Left colon (tissue), 2 donors: ENCODE measurements at regions not wholly inside any gene's neighbourhood (a gene's known extent, or its start where the extent isn't known, plus 50 kb on each side); places are given as distances from the start of the nearest gene placed in this dataset.

ENCODE experiments used
- ATAC-seq: fragments of 200-7000 bp; cut with Tn5 transposase; one replicate; pipeline ENCODE4 v1.9.1; 2020; ENCODE audit warnings: mild to moderate bottlenecking, moderate library complexity
- DNase-seq, 2 donors: peaks; one replicate each; pipeline ENCODE4 v3.0.0-alpha.2; 2020
- intact Hi-C, 2 donors: fragments of 100-400 bp; cut with DNase I in 1 of 2; cut with micrococcal nuclease in 1 of 2; formaldehyde crosslinking; loops; one replicate each; pipeline versions ENCODE4 v1.11.2 to v1.14.0; 2022; cut with DNase I, micrococcal nuclease
- donor health status: DM: no; HTN: no; CAD: no.
- donor health status: DM: yes; HTN: yes; CAD: no.

DNA sequence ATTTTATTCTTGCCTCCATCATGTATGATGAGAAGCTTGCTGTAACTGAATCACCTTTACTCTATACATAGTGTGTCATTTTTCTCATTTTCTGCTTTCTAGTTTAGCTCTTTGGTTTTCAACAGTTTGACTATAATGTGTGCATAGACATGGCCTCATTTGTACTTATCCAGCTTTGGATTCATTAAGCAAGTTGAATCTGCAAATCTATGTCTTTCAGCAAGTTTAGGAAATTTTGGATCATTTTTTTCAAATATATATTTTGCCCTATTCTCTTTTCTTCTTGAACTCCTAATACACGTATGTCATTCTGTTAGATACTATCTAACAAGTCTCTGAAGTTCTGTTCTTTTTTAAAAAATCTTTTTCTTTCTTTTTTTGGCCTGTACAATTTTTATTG, 57.8 kb downstream of the PRLHR start:
- intact Hi-C loops = no loop called here
- DNase-seq (no peak), ATAC-seq (no peak)

DNA sequence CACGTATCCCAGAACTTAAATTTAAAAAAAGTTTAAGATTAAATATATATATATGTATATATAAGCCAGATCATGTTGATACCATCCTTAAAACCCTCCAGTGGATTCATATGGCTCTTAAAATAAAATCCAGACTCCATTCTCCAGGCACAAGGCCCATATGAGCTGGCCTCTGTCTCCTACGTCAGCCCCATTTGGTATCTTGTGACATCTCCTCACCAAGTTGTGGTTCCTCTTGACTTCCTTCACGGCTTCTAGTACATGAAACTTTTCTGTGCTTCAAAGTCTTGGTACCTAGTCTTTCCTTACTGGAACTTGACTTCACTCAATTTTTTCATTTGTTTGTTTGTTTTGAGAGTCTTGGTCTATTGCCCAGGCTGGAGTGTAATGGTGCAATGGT, 61.3 kb downstream of the PRLHR start:
- intact Hi-C loops = no loop called here

DNA sequence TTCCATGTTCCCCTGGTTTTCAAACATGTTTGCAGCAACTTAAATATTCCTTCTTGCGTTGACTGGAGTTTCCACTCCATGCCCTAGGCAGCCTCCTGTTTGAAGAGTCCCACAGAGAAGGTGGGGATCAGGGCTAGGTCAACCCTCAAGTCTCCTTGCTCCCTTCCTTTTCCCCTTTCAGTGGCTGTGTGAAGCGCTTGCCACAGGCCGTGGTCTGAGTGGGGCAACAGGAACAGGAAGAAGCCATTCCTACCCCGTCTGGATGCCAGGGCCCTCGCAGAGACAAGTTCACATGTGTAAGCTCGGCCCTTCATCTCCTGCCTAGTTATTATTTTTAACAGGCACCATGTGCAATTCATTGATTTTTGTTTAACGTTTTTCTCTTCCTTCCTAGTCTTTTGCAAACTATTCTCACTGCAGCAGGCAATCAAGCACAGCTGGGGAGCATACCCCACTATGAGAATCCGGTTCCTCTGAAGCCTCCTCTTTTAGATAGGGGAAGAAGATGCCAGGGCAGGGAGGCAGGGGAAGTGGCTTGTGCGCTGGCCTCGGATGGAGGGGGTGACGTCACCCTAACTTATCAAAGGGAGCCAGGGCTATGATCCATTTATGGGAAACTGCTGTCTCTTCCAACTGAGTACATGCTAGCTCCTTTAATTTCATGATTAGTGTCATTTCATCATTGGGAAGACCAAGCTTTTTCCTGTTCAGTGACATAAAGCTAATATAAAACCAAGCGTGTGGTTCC, 64.2 kb downstream of the PRLHR start:
- ATAC-seq (no peak), DNase-seq (no peak)
- intact Hi-C loops = no loop called here

More for the DNA sequence above, 61.3 kb downstream of the PRLHR start:
- DNase-seq = no peak
- ATAC-seq = no peak

DNA sequence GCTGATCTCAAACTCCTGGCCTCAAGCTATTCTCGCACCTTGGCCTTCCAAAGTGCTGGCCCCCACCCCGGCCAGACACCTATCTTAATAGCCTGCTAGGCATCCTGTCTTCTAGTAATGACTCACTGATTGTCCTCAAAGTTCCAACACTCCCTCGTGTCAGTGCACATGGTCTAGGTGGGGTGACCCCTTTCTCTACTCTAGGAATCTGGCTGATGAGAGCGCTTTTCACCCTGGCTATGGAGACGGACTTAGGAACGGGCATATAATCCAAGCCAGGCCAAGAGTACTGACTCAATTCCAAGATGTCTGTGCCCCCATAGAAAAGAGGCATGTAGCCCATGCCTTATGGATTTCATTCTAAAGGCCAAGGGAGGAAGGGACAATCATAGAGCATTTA, 67.0 kb downstream of the PRLHR start:
- no peak for ATAC-seq
- no peak for DNase-seq
- intact Hi-C loops = no loop called here

DNA sequence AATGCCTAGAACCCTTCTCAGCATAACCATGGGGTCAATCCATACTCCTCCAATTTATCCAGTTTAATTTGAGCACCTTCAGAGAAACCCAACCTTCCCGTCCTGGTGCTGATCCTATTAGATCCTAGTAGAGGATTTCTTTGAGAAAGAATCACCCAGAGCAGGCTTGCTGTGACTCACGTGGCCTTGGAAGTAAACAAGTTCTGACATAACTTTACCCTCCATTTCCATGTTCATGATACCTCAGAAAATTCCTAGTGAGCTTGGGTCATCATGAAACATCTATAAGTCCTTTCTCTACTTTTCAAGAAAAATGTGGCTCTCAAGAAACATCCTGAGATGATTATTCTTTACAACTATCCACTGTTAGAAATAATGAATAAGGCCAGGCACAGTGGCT, 71.7 kb downstream of the PRLHR start:
- ATAC-seq (no peak), DNase-seq (no peak)
- intact Hi-C loops = no loop called here

DNA sequence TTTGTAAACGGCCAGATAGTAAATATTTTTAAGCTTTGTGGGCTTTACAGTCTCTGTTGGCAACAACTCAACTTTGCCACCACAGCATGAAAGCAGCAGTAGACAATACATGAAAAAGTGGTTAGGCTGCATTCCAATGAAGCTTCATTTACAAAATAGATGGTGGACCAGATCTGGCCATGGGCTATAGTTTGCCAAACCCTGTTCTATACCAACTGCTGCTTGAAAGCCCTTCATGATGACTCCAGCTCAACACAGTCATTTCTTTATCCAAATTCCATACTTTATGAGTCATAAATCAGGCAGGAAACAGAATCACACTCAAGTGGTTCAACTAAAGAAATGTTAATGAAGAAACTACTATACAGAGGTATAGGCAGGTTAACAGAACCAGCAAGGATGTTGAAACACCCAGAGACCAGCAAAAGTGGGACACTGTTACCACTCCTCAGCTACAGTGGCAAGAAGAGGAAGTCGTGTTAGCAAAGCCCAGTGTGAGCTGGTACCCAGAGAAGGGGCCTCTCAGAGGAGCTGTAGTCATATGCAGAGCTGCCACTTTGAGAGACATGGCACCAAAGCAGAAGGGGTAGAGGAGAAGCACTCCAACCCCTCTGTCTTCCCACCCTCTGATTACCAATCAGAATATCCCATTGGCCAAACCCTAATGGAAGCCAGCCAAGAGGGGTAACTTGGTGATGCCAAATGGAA, 72.5 kb downstream of the PRLHR start:
- no peak for ATAC-seq

DNA sequence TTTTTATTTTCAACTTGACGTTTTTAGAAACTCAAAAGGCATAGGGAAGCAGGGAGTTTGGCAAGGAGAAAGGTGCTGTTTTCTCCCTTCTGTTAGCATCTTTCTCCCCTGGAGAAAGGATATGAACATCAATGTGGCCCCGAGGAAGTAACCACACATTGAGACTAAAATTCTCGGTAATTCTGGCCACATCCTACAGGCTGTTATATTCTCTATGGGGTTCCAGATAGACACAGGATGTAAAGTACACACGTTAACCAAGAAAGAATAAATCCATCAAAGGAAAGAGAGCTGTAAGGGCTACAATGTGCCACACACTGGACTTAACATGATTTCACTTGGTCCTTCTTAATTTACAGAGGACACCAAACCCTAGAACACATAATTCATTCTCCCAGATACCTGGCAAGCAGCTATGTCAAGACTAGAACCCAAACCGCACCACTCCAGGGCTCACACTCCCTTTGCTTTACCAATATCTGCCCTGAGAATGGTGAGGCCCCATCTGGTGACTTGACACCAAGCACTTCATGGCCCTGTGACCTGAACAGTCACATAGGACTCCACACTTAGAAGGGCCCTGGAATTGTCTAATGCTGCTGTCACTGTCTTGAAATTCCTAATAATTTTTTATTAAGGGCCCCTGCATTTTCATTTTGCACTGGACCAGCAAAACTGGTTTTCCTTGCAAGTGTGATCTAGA, 73.9 kb downstream of the PRLHR start:
- ATAC-seq (no peak), DNase-seq (no peak)
- intact Hi-C loops = no loop called here

More for the DNA sequence above, 72.5 kb downstream of the PRLHR start:
- DNase-seq = no peak
- intact Hi-C loops = no loop called here

DNA sequence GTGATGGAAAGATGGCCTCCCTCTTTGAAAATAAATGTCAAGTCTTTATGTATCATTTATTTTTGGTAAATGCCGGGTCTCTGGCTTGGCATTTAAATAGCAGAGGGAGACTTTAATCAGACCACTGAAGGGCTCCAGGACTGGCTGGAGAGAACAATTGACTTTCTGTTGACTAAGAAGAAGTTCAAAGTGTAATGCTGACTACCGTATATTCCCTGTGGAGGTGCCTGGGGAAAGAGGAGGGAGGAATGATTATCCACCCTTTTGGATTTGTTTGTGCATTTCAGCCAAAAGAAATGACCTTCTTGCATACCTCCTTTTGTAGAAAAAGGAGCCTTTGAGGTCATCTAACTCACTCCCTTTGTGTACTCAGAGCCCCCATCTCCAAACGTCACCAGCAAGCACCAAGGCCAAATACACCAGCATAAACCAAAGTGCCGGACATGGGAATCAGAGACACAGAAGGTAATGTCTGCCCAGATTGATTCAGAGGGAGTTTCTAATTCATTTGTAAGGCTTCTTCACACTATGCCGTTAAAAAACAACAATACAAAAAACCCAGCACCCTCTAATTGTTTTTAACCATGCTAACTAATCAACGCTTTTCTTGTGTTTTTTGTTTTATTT, 75.2 kb downstream of the PRLHR start:
- intact Hi-C loops = no loop called here
- ATAC-seq = no peak
- no peak for DNase-seq

DNA sequence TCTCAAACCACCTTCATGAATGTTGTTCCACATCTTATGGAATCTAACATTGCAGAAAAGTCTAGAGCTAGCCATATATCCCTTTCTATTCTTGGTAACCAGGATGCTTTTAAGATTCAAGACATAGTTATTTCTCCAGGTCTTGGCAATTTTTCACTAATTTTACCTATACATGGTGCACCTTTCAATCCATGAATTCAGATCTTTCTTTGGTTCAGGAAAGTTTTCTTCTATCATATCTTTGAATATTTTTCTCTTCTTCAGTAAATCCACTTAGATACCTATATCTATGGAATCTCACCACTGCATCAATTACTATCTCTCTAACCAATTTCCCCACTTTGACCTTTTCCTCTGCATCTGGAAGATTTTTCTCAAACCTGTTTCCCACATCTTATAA, 77.4 kb downstream of the PRLHR start:
- no peak for DNase-seq
- ATAC-seq = no peak
- intact Hi-C loops = no loop called here

DNA sequence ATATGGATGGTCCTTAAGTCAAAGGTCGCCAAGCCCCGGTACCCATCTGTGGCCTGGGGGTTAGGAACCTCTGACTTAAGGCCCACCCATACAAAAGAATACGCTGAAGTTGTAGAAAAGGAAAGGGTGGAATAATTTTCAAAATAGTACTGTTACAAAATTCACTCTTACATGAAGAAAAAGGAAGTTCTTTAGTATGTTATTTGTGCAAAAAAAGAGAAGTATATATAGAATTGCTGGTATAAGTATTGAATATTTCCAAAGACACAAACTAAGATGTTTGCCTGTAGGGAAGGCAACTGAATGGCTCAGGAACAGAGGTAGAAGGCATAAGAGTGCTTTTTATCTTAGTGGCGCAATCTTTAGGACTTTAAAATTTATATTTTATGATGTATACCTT, 78.7 kb downstream of the PRLHR start:
- intact Hi-C loops = no loop called here
- ATAC-seq = no peak
- no peak for DNase-seq

DNA sequence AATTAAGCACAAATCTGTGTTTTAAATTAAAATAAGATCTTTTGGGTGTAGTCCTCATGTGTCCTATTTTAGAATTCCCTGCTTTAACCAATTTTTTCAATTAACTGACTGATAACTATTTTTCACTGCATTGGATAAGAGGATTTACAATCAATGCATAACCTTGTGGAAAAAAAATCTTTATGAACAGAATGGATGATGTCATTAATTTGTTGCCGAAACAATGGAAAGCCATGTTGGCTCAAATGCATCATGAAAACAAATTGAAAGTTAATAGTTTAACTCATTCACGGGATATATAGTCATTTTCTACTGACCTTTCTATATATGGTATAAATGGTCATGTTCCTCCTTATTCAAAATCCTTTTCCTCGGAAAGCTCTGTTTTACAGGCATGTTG, 82.3 kb downstream of the PRLHR start:
- no peak for DNase-seq
- intact Hi-C loops = no loop called here
- ATAC-seq = no peak

DNA sequence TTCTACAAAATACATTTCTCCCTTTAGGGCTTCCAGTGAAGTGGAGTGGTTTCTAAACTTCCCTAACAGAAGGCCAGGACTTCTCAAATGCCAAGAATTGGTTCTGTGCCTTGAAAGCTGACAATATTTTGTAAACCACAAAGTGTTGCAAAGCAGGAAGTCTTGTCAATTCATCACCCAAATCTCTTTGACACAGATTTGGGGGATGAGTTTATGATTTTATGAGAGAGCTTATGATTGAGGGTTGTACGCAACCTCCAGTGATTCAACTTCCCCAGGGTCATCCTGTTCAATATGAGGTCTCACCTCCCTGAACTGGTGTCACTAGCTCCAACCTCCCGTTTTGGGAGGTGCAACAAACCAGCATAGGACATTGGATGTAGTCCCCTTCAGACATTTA, 83.7 kb downstream of the PRLHR start:
- ATAC-seq (no peak), DNase-seq (no peak)
- intact Hi-C loops = no loop called here

DNA sequence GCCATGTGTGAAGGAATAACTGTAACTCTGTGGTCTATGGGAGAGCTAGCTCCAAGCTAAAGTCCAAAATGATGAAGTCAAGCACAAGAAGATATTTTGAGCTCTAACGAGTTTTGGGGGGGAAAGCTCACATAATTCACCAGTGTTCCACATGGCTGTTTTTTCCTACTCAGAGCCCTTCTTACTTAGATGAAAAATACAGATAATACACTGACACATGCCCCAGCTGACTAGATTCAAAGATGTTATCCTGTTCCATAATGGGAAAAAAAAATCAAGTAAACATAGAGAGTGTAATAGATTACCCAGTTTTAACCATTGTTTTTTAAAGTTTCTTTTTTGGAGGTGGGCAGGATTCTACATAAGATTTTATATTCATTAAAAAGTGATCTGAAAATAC, 86.6 kb downstream of the PRLHR start:
- no peak for ATAC-seq
- intact Hi-C loops = no loop called here
- no peak for DNase-seq

DNA sequence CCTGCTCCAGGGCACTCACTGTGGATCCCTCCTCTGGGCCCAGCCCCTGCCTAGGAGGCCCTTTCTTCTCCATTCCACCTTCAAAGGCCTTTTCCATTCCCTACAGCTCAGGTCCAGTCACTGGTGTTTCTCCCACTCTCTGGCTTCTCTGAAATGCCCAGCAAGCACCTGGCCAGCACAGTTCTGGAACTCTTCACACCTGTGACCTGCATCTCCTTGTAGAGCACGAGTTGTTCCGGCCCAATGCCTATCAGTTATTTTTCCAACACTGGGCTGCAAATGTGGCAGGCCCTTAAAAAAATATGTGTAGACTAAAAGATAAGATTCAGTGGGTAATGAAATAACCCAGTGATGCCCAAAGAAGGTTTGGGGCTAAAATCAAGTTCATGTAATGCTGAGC, 87.1 kb downstream of the PRLHR start:
- intact Hi-C loops = no loop called here
- DNase-seq (no peak), ATAC-seq (no peak)

DNA sequence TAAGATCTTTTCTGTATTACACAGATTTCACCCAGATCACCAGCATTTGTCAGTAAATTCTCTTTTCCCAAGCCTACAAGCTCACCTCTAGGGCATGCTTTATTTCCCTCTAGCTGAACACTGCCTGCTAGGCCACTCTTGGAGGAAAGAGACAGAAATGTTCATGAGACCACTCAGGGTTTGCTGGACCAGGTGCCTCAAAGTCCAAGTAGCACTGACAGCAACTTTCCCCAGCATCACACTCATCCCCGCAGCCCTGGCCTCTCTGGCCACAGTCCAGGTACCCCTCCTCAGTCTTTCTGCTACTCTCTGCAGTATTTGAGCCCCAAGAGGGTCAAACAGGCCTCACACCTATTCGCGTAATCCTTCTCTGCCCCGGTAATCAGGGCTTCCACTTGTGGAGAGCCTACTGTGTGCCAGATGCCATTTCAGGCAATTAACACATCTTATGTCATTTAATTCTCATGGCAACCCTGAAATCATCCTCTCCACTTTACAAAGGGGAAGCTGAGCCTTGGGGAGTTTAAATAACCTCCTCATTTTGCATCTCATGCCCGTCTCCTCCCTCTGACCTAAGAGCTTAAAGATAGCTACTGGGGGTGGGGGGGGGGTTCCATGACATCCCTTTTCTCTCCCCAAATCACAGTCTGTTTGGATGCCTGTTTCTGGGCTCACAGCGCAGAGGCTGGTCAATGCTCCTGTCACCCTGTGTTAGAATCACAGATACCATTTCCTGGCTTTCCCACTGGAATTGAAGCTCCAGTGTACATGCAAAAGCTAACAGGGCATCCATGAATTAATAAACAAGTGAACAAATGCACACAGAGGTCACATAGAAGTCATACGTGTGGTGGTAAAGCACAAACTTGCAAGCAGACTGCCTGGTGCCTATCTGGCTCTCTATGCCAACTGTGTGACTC, 88.5 kb downstream of the PRLHR start:
- intact Hi-C loops = no loop called here
- ATAC-seq = no peak
- no peak for DNase-seq

DNA sequence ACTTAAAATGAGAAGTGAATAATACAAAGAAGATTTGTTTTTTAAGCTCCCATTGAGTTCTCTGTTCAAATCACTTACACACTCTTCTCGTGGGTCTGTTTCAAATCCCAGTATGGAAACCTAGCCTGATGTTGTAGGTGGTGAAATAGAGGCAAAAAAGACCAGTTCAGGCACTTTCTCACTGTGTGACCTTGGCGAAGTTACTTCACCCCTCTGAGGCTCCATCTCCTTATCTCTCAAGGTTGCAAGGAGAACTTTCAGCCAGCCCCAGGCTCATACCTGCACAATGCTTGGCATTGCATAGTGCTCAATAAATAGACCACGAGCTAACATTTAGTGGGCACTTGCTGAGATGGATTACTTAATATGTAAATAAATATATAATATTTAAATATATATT, 90.1 kb downstream of the PRLHR start:
- intact Hi-C loops = no loop called here
- DNase-seq (no peak), ATAC-seq (no peak)

DNA sequence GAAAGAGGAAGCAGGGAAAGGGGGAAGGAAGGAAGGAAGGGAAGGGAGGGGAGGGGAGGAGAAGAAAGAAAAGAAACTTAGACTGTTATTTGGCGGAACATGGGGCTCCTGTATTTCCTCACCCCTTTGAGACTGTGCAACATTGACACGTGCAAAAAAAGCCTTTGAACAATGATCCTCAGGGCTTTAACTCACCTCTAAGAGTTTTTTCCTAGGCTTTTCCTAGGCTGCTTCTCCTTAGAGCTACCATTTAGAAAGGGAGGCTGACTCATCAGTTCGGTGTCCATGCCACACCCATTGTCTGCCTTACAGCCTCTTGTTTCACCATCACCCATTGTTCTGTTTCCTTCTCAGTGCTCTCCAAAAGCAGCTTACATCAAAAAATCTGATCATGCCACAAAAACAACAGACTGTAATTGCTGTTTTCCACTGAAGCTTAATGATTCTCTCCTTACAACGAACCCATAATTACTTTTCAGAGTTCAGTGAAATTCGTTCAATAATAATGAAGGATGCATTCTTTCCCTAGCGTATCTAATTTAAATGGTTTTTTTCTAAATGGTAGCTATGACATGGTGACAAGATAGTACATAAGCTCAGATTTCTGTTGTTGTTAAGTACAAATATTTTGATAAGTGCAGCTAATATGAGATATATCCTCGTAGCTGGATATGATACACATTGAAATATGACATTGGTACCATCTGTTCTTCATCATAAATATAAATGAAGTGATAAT, 90.8 kb downstream of the PRLHR start:
- intact Hi-C loops = no loop called here
- ATAC-seq (peak; percentile 88), DNase-seq (no peak)

DNA sequence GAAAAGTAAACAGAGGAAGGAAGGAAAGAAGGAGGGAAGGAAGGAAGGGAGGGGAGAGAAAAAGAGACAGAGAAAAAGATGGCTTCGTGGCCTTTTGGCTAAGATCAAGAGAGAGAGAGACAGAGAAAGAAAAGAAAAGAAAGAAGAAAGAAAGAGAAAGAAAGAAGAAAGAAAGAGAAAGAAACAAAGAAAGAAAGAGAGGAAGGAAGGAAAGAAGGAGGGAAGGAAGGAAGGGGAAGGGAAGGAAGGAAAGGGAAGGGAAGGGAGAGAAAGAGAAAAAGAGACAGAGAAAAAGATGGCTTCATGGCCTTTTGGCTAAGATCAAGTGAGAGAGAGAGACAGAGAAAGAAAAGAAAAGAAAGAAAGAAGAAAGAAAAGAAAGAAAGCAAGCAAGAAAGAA, 91.4 kb downstream of the PRLHR start:
- intact Hi-C loops = no loop called here
- ATAC-seq = no peak
- no peak for DNase-seq
